K562 (cell line): ENCODE measurements at regions not wholly inside any gene's neighbourhood (a gene's known extent, or its start where the extent isn't known, plus 50 kb on each side); places are given as distances from the start of the nearest gene placed in this dataset.

Experiments used
- ATAC-seq: fragments of 200-7000 bp; cut with Tn5 transposase; 3 replicates; pipeline ENCODE4 v1.9.1; 2020; ENCODE audit warnings: moderate library complexity
- BruUV-seq: library from RNA; stranded (reverse); fragments of 400-500 nt; replicated peaks from 2 replicates; lab custom pipeline; 2021; lab: Mats Ljungman, UMichigan
- CTCF ChIA-PET: fragments of 300-600 bp; formaldehyde crosslinking; extraction: SDS; loops from one replicate; lab custom pipeline; 2021; ENCODE audit warnings: low intra/inter-chr PET ratio; lab: Yijun Ruan, JAX
- POLR2A ChIA-PET: fragments of 300-600, 350-650 bp; sonication (Branson Sonifier 250); formaldehyde crosslinking; extraction: SDS; loops from one replicate; lab custom pipeline; 2021; ENCODE audit warnings: antibody characterized with exemption, inconsistent platforms; lab: Yijun Ruan, JAX
- DNase-seq, 4 experiments: peaks; one replicate each; pipeline versions ENCODE4 v3.0.0 to v3.0.0-alpha.2; 2011 to 2018; ENCODE audit warnings: low spot score in 3 of 4, mixed read lengths in 3 of 4; ENCODE audit errors: extremely low read depth in 1 of 4
- FAIRE-seq: peaks from 2 replicates; lab custom pipeline; 2011; peaks lifted over from hg19 to GRCh38; lab: Jason Lieb, UNC
- H2AFZ ChIP-seq: 2 replicates; pipeline ENCODE4 v1.6.0; 2011; ENCODE audit warnings: low read depth, low read length, control low read depth, inconsistent platforms
- H3K27ac ChIP-seq: fragments of 200-600 bp; 3 replicates; pipeline ENCODE4 v1.8.0; 2011; ENCODE audit warnings: low read depth, mild to moderate bottlenecking, control low read depth, inconsistent platforms, low read length, moderate library complexity, mixed read lengths; ENCODE audit errors: extremely low read depth
- H3K27me3 ChIP-seq, 2 experiments: fragments of 300-600 bp in 1 of 2; 2 replicates in 1 of 2; 3 replicates in 1 of 2; pipeline versions ENCODE4 v1.6.0 to v1.8.0; 2011; ENCODE audit warnings: inconsistent platforms in 2 of 2, low read length in 2 of 2, mild to moderate bottlenecking in 1 of 2, mixed read lengths in 1 of 2, moderate library complexity in 1 of 2; ENCODE audit not compliant: control insufficient read depth in 2 of 2, insufficient read depth in 2 of 2
- H3K36me3 ChIP-seq: fragments of 300-600 bp; 3 replicates; pipeline ENCODE4 v1.8.0; 2011; ENCODE audit warnings: mild to moderate bottlenecking, low read length, inconsistent platforms; ENCODE audit not compliant: control insufficient read depth, insufficient read depth
- H3K4me1 ChIP-seq, 2 experiments: fragments of 200-600 bp in 1 of 2; replicated peaks in 1 of 2; 2 replicates in 1 of 2; 3 replicates in 1 of 2; pipeline versions ENCODE4 v1.5.1 to v1.8.0; 2011; ENCODE audit warnings: inconsistent platforms in 2 of 2, low read length in 2 of 2, mild to moderate bottlenecking in 1 of 2, mixed read lengths in 1 of 2, moderate library complexity in 1 of 2; ENCODE audit not compliant: control insufficient read depth in 2 of 2, insufficient read depth in 2 of 2
- H3K4me2 ChIP-seq: 2 replicates; pipeline ENCODE4 v1.6.1; 2011; ENCODE audit warnings: low read length, control low read depth, inconsistent platforms, mixed read lengths; ENCODE audit not compliant: insufficient read depth
- H3K4me3 ChIP-seq: fragments of 200-600 bp; sonication (generic), shearing (Covaris generic); 2 replicates; pipeline ENCODE4 v1.5.1; 2016; ENCODE audit warnings: control low read depth, inconsistent platforms
- H3K79me2 ChIP-seq: fragments of 200-600 bp; 3 replicates; pipeline ENCODE4 v1.8.0; 2011; ENCODE audit warnings: low read length, inconsistent platforms; ENCODE audit not compliant: control insufficient read depth, insufficient read depth
- H3K9ac ChIP-seq, 2 experiments: 2 replicates each; pipeline versions ENCODE4 v1.6.0 to v1.6.1; 2011; ENCODE audit warnings: low read depth in 2 of 2, low read length in 2 of 2, control low read depth in 1 of 2, inconsistent platforms in 1 of 2, mild to moderate bottlenecking in 1 of 2, mixed read lengths in 1 of 2; ENCODE audit not compliant: insufficient read depth in 1 of 2
- H3K9me1 ChIP-seq: one replicate; pipeline ENCODE4 v1.6.0; 2011; ENCODE audit warnings: inconsistent platforms, mild to moderate bottlenecking, low read length, moderate library complexity; ENCODE audit not compliant: control insufficient read depth, insufficient read depth
- H3K9me3 ChIP-seq: replicated peaks from 2 replicates; pipeline ENCODE4 v1.5.1; 2011; ENCODE audit warnings: low read depth, low read length, inconsistent platforms; ENCODE audit not compliant: control insufficient read depth, insufficient read depth
- H4K20me1 ChIP-seq: replicated peaks from 2 replicates; pipeline ENCODE4 v1.6.1; 2011; ENCODE audit warnings: low read length, inconsistent platforms, mixed read lengths; ENCODE audit not compliant: control insufficient read depth, insufficient read depth
- ARID4B ChIP-seq: sonication (generic); formaldehyde crosslinking; IDR thresholded peaks from 2 replicates; pipeline ENCODE4 v1.8.0; 2022; ENCODE audit warnings: mild to moderate bottlenecking, missing genetic modification reagents
- BACH1 ChIP-seq: fragments of 200-800 bp; sonication (Bioruptor generic); IDR thresholded peaks from 2 replicates; pipeline ENCODE4 v1.6.1; 2016; ENCODE audit warnings: missing genetic modification characterization, missing compliant biosample characterization
- EHMT2 ChIP-seq: fragments of 450-650 bp; IDR thresholded peaks from 2 replicates; pipeline ENCODE4 v1.6.1; 2018; ENCODE audit warnings: antibody characterized with exemption
- MITF ChIP-seq: IDR thresholded peaks from 2 replicates; pipeline ENCODE4 v1.6.1; 2014; ENCODE audit warnings: antibody characterized with exemption
- PURB ChIP-seq: sonication (generic); formaldehyde crosslinking; IDR thresholded peaks from 2 replicates; pipeline ENCODE4 v1.9.0; 2021; ENCODE audit warnings: low read depth, mild to moderate bottlenecking, missing genetic modification reagents
- RAD21 ChIP-seq, 2 experiments: fragments of 250-450 bp in 1 of 2; fragments of 450-650 bp in 1 of 2; sonication (Bioruptor Pico) in 1 of 2; formaldehyde crosslinking in 1 of 2; IDR thresholded peaks in 1 of 2; conservative IDR thresholded peaks in 1 of 2; 2 replicates each; pipeline versions ENCODE4 v1.4.0 to v1.8.0; 2020 to 2022; ENCODE audit warnings: mild to moderate bottlenecking in 2 of 2, moderate library complexity in 1 of 2
- ZKSCAN3 ChIP-seq: fragments of 250-450 bp; sonication (Bioruptor Pico); IDR thresholded peaks from 2 replicates; pipeline ENCODE4 v1.4.0; 2020
- ZNF121 ChIP-seq: sonication (generic); formaldehyde crosslinking; conservative IDR thresholded peaks from 2 replicates; pipeline ENCODE4 v1.8.0; 2022; ENCODE audit warnings: missing genetic modification reagents
- WGBS: fragments of 100-300 bp; shearing (Covaris generic); methylation state at CpG from one replicate; pipeline ENCODE4 v1.1.6; 2016; ENCODE audit warnings: low coverage, mixed read lengths; ENCODE audit not compliant: insufficient coverage; ENCODE audit errors: missing lambda C conversion rate; 5-methylcytosine and 5-hydroxymethylcytosine counted together
- in situ Hi-C: fragments of 300-500 bp; cut with MboI; formaldehyde crosslinking; loops from 4 replicates; pipeline ENCODE4 v1.15.0; 2018; ENCODE audit warnings: inconsistent platforms, mixed read lengths
- intact Hi-C: fragments of 100-400 bp; cut with micrococcal nuclease; formaldehyde crosslinking; loops from 2 replicates; pipeline ENCODE4 v1.14.2; 2022

- ATAC-seq: no peak
Observed at GRCh38 chr3:15936312-15936711, 138.5 kb upstream of the ANKRD28 start.

GRCh38 chr3:15940641-15941040 is 142.9 kb upstream of the ANKRD28 start:
- DNase-seq (no peak), ATAC-seq (no peak), FAIRE-seq (no peak)
- intact Hi-C loops: no loop called here
- Histone ChIP-seq H3K79me2 (no peaks in the 10 kb centered on the region), H3K36me3 (no peaks in the 10 kb centered on the region), H4K20me1 (no peaks in the 10 kb centered on the region), H3K4me2 (no peak overlapping the region), H3K4me3 (no peak overlapping the region), H3K4me1 (no peaks in the 10 kb centered on the region), H2AFZ (no peak overlapping the region), H3K27ac (no peak overlapping the region), H3K27me3 (peaks cover 6 to 10% of the 10 kb centered on the region in 2 experiments; a peak in 4 of 5 replicates), H3K9me3 (no peaks in the 10 kb centered on the region), H3K9me1 (no peaks in the 10 kb centered on the region), H3K9ac (no peak overlapping the region)
- POLR2A ChIA-PET: no interaction called here
- in situ Hi-C loops: no loop called here
- 0% methylated on average over 1 of the region's 1 CpG for WGBS
- CTCF ChIA-PET: no interaction called here
- no TSS peak for BruUV-seq
- TF ChIP-seq RAD21 (CRISPR knock-in tag; conservative IDR thresholded peaks at IDR 0.05 in 1 of 2, IDR thresholded peaks at IDR 0.05 in 1 of 2) (no peak), PURB (CRISPR knock-in tag) (no peak), ZKSCAN3 (CRISPR knock-in tag) (no peak), ZNF121 (CRISPR knock-in tag) (no peak), MITF (no peak), EHMT2 (no peak), ARID4B (CRISPR knock-in tag) (no peak)

More at GRCh38 chr3:15936312-15936711, 138.5 kb upstream of the ANKRD28 start:
- ChIA-PET POLR2A (no interaction called here), CTCF (no interaction called here)
- no peaks in the 10 kb centered on the region for H3K36me3 ChIP-seq
- H2AFZ ChIP-seq: no peak overlapping the region
- H4K20me1 ChIP-seq: no peaks in the 10 kb centered on the region
- intact Hi-C loops (no loop called here), in situ Hi-C loops (no loop called here)
- no peaks in the 10 kb centered on the region for H3K79me2 ChIP-seq
- no peak overlapping the region for H3K4me3 ChIP-seq
- no peak overlapping the region for H3K4me2 ChIP-seq
- FAIRE-seq (no peak), DNase-seq (no peak)
- H3K4me1 ChIP-seq: no peaks in the 10 kb centered on the region
- no TSS peak for BruUV-seq
- H3K27me3 ChIP-seq: peaks cover 12 to 20% of the 10 kb centered on the region in 2 experiments; a peak in 4 of 5 replicates
- no peak for TF ChIP-seq BACH1
- H3K9me1 ChIP-seq: no peaks in the 10 kb centered on the region
- no peak overlapping the region for H3K9ac ChIP-seq
- no peaks in the 10 kb centered on the region for H3K9me3 ChIP-seq
- 1% methylated on average over 5 of the region's 5 CpGs for WGBS
- H3K27ac ChIP-seq: no peak overlapping the region
